Mucosa of rectum (tissue), 2 donors: ENCODE measurements at regions not wholly inside any gene's neighbourhood (a gene's known extent, or its start where the extent isn't known, plus 50 kb on each side); places are given as distances from the start of the nearest gene placed in this dataset.

Source experiments
- H3K27ac ChIP-seq, 2 donors: one replicate each; pipeline ENCODE4 v1.7.0; 2013; ENCODE audit warnings: inconsistent platforms in 2 of 2, low read depth in 2 of 2, low read length in 2 of 2
- H3K27me3 ChIP-seq, 2 donors: one replicate each; pipeline ENCODE4 v1.7.0; 2013; ENCODE audit warnings: low read length in 2 of 2; ENCODE audit not compliant: control insufficient read depth in 2 of 2, insufficient read depth in 2 of 2
- H3K36me3 ChIP-seq, 2 donors: one replicate each; pipeline ENCODE4 v1.7.0; 2013; ENCODE audit warnings: low read length in 2 of 2; ENCODE audit not compliant: control insufficient read depth in 2 of 2, insufficient read depth in 2 of 2
- H3K4me1 ChIP-seq, 2 donors: one replicate each; pipeline ENCODE4 v1.7.0; 2013; ENCODE audit warnings: low read length in 2 of 2, mild to moderate bottlenecking in 1 of 2; ENCODE audit not compliant: control insufficient read depth in 2 of 2, insufficient read depth in 2 of 2
- H3K4me3 ChIP-seq, 2 donors: one replicate each; pipeline ENCODE4 v1.7.0; 2013; ENCODE audit warnings: low read length in 2 of 2
- H3K9ac ChIP-seq, 2 donors: one replicate each; pipeline ENCODE4 v1.7.0; 2013; ENCODE audit warnings: low read length in 2 of 2, low read depth in 1 of 2, mild to moderate bottlenecking in 1 of 2
- H3K9me3 ChIP-seq, 2 donors: one replicate each; pipeline ENCODE4 v1.7.0; 2013; ENCODE audit warnings: low read length in 2 of 2; ENCODE audit not compliant: control insufficient read depth in 2 of 2
- donor health status: healthy.
- donor health status: Normal muscosa, but diverticular disease.

DNA sequence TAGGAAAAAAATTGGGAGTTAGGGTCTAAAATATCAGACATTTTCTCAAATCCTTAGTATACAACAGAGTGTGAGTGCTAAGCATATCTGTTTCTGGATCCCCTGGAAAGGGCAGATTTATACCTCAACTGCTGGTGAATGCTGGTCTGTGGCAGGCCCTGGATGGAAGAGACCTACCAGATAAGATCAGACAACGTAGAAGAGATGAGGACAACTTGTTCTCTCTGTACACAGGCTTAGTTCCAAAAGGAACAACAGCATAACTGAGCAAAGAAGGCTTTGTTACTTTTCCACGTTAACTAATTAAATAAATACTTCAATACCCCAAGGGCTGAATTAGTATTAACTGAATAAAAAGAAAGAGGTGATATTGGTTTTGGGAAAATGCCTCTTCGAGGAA lies 1277.3 kb downstream of the SLITRK5 start:
- Histone ChIP-seq H3K9ac (no peak overlapping the region), H3K4me1 (no peaks in the 10 kb centered on the region), H3K27me3 (no peaks in the 10 kb centered on the region), H3K36me3 (no peaks in the 10 kb centered on the region), H3K9me3 (no peaks in the 10 kb centered on the region), H3K27ac (no peak overlapping the region), H3K4me3 (no peak overlapping the region)

DNA sequence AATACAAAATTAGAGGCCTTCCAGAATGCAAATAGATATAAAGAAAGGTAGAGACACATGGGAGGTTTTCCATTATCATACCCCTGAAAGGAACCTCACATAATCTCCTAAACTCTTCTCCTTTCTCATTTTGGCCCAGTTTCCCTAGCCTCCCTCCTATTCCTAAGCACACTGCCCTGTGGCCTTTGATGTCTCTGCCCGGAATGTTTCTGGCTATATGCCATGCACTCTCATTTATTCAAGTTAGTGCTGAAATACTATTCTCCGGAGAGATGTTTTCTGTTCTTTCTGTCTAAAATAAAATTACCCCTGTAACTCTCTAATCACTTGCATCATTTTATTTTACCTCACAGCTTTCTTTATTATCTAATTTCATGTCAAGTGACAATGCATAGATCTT lies 1287.7 kb downstream of the SLITRK5 start:
- no peak overlapping the region for H3K4me3 ChIP-seq
- H3K27ac ChIP-seq: no peak overlapping the region
- no peaks in the 10 kb centered on the region for H3K9me3 ChIP-seq
- H3K9ac ChIP-seq: no peak overlapping the region
- H3K36me3 ChIP-seq: no peaks in the 10 kb centered on the region
- no peaks in the 10 kb centered on the region for H3K27me3 ChIP-seq
- H3K4me1 ChIP-seq: no peaks in the 10 kb centered on the region

DNA sequence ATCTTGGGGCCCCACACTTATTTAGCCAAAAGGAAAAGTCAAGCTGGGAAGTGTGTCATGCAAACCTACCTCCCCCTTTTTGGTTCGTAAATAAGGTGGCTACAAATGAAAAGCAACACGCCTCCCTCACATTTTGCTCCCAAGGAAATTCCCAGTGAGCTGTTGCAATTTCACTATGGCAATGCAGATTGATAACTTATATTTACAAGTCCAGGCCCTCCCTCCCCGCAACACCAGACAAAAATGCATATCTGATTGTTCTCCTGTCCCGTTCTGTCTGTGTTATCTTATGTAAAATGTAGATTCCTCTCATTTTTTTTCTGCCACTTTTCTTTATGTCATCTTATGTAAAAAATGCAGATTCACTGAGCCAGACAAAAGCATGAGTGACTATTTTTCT lies 1305.3 kb downstream of the SLITRK5 start:
- H3K9ac ChIP-seq: no peak overlapping the region
- H3K27ac ChIP-seq: no peak overlapping the region
- no peaks in the 10 kb centered on the region for H3K27me3 ChIP-seq
- H3K9me3 ChIP-seq: no peaks in the 10 kb centered on the region
- no peaks in the 10 kb centered on the region for H3K36me3 ChIP-seq
- H3K4me1 ChIP-seq: no peaks in the 10 kb centered on the region
- no peak overlapping the region for H3K4me3 ChIP-seq

DNA sequence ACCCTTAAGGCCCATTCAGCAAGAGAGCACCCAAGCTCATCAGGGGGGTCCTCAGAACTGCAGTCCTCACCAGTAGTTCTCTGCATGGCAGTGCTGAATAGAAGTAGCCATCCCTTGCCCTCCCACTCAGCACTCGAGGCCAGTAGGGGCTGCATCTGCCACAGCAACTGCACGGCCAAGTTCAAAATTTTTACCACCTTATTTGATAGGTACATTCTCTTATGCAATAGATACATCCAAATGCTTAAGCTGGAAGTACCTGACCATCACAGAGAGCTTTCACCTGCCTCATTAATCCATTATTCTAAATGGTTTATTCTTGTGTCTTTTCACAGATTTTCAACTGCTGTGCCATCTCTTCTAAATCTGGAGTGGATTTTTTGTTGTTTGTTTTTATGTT lies 1307.4 kb downstream of the SLITRK5 start:
- Histone ChIP-seq H3K36me3 (no peaks in the 10 kb centered on the region), H3K27me3 (no peaks in the 10 kb centered on the region), H3K9me3 (no peaks in the 10 kb centered on the region), H3K9ac (no peak overlapping the region), H3K4me1 (no peaks in the 10 kb centered on the region), H3K27ac (no peak overlapping the region), H3K4me3 (no peak overlapping the region)

DNA sequence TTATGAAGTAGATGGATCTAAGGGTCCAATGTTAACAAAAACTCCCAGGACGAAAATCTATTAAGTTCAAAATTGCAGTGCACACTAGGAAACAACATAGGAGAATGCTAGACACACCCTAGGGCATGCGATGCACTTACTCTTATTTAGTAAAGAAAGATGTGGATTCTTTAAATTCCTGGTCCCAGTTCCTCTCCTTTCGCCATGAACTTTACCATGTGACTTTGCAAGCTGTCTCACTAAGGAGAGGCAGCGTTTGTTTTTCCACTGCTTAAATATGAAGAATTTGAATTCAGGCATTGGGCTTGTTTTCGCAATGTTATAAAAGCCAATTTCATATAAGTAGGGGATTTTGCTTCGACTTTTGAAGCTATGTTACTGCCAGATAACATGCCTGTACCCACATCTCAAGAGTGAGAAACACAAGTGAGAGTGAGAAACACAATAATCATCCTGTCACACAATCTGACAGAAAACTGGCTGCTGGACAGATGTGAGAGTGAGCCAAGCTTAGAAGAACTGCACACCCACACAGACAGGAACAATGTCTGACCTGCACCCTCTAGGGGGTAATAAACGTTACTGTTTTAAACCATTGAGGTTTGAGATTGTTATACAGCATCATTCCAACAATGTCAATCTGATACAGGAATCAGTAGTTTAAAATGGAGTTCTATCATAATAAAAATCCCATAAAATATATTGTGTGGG lies 1308.4 kb downstream of the SLITRK5 start:
- Histone ChIP-seq H3K36me3 (no peaks in the 10 kb centered on the region), H3K9me3 (no peaks in the 10 kb centered on the region), H3K4me3 (no peak overlapping the region), H3K27ac (no peak overlapping the region), H3K27me3 (no peaks in the 10 kb centered on the region), H3K9ac (no peak overlapping the region), H3K4me1 (no peaks in the 10 kb centered on the region)

DNA sequence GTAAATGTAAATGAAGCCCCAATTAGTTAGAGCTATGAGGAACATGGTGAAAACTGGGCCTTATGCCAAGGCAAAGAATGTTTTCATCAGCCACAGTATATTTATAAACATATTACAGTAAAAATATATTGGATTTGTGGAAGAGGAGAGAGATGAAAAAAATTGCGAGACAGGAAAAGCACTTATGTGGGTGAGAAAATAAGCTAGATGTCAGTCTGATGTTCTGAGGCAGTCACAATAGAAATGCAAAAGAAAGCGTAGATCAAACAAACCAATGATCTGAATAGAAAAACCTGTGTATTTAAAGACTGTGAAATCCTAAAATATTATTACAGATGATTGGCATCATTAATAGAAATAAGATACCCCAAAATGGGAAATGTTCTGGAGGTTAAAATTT lies 1332.5 kb downstream of the SLITRK5 start:
- no peaks in the 10 kb centered on the region for H3K4me1 ChIP-seq

DNA sequence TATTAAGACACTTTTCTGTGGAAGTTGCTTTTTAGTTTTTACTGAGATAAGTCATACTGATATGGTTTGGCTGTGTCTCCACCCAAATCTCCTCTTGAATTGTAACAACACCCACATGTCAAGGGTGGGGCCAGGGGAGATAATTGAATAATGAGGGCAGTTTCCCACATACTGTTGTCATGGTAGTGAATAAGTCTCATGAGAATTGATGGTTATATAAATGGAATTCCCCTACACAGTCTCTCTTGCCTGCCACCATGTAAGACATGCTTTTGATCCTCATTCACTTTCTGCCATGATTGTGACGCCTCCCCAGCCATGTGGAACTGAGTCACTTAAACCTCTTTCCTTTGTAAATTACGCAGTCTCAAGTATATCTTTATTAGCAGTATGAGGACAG lies 1340.4 kb downstream of the SLITRK5 start:
- H3K4me3 ChIP-seq: no peak overlapping the region
- H3K9ac ChIP-seq: no peak overlapping the region
- no peak overlapping the region for H3K27ac ChIP-seq
- no peaks in the 10 kb centered on the region for H3K36me3 ChIP-seq
- no peaks in the 10 kb centered on the region for H3K27me3 ChIP-seq
- no peaks in the 10 kb centered on the region for H3K4me1 ChIP-seq
- no peaks in the 10 kb centered on the region for H3K9me3 ChIP-seq

More for the DNA sequence above, 1332.5 kb downstream of the SLITRK5 start:
- Histone ChIP-seq H3K27me3 (no peaks in the 10 kb centered on the region), H3K9me3 (no peaks in the 10 kb centered on the region), H3K9ac (no peak overlapping the region), H3K4me3 (no peak overlapping the region), H3K36me3 (no peaks in the 10 kb centered on the region), H3K27ac (no peak overlapping the region)

DNA sequence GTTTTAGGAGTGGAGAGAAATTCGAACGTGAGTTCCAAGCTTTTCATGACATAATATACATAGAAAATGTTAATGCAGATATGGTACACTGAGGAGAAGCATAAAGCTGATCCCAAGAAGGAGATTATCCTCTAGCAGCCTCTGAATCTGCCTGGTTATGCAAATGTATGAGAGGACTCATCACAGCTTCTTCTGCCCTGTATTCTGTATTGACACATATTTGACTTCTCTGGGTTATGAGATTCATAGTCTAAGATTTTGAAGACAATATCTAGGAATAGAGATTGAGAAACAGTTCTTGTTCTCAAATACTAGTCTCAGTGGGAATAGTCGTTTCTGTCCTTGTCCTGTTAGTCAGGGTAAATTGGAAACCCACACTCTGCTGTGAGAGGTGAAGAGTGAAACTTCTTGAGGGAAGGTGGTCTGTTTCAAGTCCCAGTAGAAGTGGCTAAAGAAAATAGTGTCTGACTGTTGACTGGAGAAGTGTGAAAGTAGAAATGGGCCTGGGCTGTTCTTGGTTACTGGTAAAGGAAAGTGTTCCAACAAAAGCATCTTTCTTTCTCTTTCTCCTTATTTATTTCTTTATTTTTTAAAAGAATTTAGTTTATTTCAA lies 1356.6 kb downstream of the SLITRK5 start:
- Histone ChIP-seq H3K36me3 (no peaks in the 10 kb centered on the region), H3K4me1 (no peaks in the 10 kb centered on the region), H3K9me3 (peaks cover 0 to 2% of the 10 kb centered on the region in 2 donors), H3K27me3 (no peaks in the 10 kb centered on the region), H3K4me3 (no peak overlapping the region), H3K9ac (no peak overlapping the region), H3K27ac (no peak overlapping the region)

DNA sequence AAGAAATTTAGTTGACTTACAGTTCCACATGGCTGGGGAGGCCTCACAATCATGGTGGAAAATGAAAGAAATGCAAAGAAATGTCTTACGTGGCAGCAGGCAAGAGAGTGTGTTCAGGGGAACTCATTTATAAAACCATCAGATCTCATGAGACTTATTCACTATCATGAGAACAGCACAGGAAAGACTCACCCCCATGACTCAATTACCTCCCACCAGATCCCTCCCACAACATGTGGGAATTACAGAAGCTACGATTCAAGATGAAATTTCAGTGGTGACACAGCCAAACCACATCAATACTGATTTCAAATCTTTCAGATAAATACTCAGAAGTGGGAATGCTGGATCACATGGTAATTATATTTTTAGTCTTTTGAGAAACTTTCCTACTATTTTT lies 1357.9 kb downstream of the SLITRK5 start:
- no peaks in the 10 kb centered on the region for H3K27me3 ChIP-seq
- H3K36me3 ChIP-seq: no peaks in the 10 kb centered on the region
- H3K4me3 ChIP-seq: no peak overlapping the region
- no peak overlapping the region for H3K27ac ChIP-seq
- no peaks in the 10 kb centered on the region for H3K4me1 ChIP-seq
- H3K9ac ChIP-seq: no peak overlapping the region
- peaks cover 0 to 2% of the 10 kb centered on the region in 2 donors for H3K9me3 ChIP-seq

DNA sequence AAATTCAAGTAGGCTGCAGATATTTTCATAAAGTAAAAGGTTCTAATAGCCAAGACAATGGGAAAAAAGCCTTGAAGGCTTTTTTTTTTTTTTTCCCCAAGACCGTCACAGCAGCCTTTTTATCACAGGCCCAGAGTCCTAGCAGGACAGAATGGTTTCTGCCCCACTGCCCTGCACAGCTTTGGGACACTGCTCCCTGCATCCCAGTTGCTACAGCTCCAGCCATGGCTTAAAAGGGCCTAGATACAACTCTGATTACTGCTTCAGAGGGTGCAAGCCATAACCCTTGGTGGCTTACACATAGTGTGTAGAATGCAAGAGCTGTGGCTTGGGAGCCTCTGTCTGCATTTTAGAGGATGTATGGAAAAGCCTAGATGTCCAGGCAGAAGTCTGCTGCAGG lies 1362.8 kb downstream of the SLITRK5 start:
- Histone ChIP-seq H3K9ac (no peak overlapping the region), H3K4me1 (no peaks in the 10 kb centered on the region)

More for the DNA sequence above, 1362.8 kb downstream of the SLITRK5 start:
- no peaks in the 10 kb centered on the region for H3K36me3 ChIP-seq
- no peak overlapping the region for H3K4me3 ChIP-seq
- no peak overlapping the region for H3K27ac ChIP-seq
- no peaks in the 10 kb centered on the region for H3K27me3 ChIP-seq
- no peaks in the 10 kb centered on the region for H3K9me3 ChIP-seq
